Trophoblast cell (in vitro differentiated cells and primary cell): ENCODE measurements at regions not wholly inside any gene's neighbourhood (a gene's known extent, or its start where the extent isn't known, plus 50 kb on each side); places are given as distances from the start of the nearest gene placed in this dataset.

Experiments used
- DNase-seq, 2 donors: peaks; one replicate each; pipeline ENCODE4 v3.0.0-alpha.2; 2016
- H2AFZ ChIP-seq: 2 replicates; pipeline ENCODE4 v1.6.1; 2013; ENCODE audit warnings: low read length, moderate library complexity, mild to moderate bottlenecking; ENCODE audit not compliant: insufficient read depth, poor library complexity
- H2AK5ac ChIP-seq: 2 replicates; pipeline ENCODE4 v1.6.1; 2013; ENCODE audit warnings: mild to moderate bottlenecking, low read length
- H2BK120ac ChIP-seq: 2 replicates; pipeline ENCODE4 v1.6.1; 2013; ENCODE audit warnings: low read length, mild to moderate bottlenecking, moderate library complexity; ENCODE audit not compliant: insufficient read depth, poor library complexity
- H2BK12ac ChIP-seq: 2 replicates; pipeline ENCODE4 v1.6.1; 2013; ENCODE audit warnings: mild to moderate bottlenecking, low read length, moderate library complexity
- H2BK5ac ChIP-seq: 2 replicates; pipeline ENCODE4 v1.6.1; 2013; ENCODE audit warnings: low read length, low read depth, moderate library complexity, mild to moderate bottlenecking; ENCODE audit not compliant: poor library complexity
- H3K14ac ChIP-seq: 2 replicates; pipeline ENCODE4 v1.6.1; 2013; ENCODE audit warnings: mild to moderate bottlenecking, low read length
- H3K18ac ChIP-seq: 2 replicates; pipeline ENCODE4 v1.6.1; 2013; ENCODE audit warnings: mild to moderate bottlenecking, low read length
- H3K23ac ChIP-seq: 2 replicates; pipeline ENCODE4 v1.6.1; 2013; ENCODE audit warnings: low read length
- H3K27ac ChIP-seq: 2 replicates; pipeline ENCODE4 v1.5.1; 2013; ENCODE audit warnings: low read depth, mild to moderate bottlenecking, inconsistent platforms, low read length, moderate library complexity
- H3K27me3 ChIP-seq: 2 replicates; pipeline ENCODE4 v1.6.1; 2013; ENCODE audit warnings: inconsistent platforms, mild to moderate bottlenecking, low read length, moderate library complexity; ENCODE audit not compliant: insufficient read depth
- H3K36me3 ChIP-seq, 2 experiments: 1 replicate in 1 of 2; 2 replicates in 1 of 2; pipeline ENCODE4 v1.6.1; 2013; ENCODE audit warnings: low read length in 2 of 2, mild to moderate bottlenecking in 2 of 2, moderate library complexity in 1 of 2; ENCODE audit not compliant: insufficient read depth in 2 of 2, control insufficient read depth in 1 of 2
- H3K4ac ChIP-seq: 2 replicates; pipeline ENCODE4 v1.6.1; 2013; ENCODE audit warnings: low read depth, mild to moderate bottlenecking, low read length, moderate library complexity
- H3K4me1 ChIP-seq, 2 experiments: 1 replicate in 1 of 2; 2 replicates in 1 of 2; pipeline ENCODE4 v1.6.1; 2013; ENCODE audit warnings: low read length in 2 of 2, mild to moderate bottlenecking in 2 of 2, moderate library complexity in 1 of 2; ENCODE audit not compliant: insufficient read depth in 2 of 2, control insufficient read depth in 1 of 2
- H3K4me2 ChIP-seq: 2 replicates; pipeline ENCODE4 v1.6.1; 2013; ENCODE audit warnings: inconsistent platforms, mild to moderate bottlenecking, low read length, moderate library complexity
- H3K4me3 ChIP-seq: 2 replicates; pipeline ENCODE4 v1.5.1; 2013; ENCODE audit warnings: mild to moderate bottlenecking, low read depth, low read length, inconsistent platforms
- H3K79me1 ChIP-seq: one replicate; pipeline ENCODE4 v1.6.1; 2013; ENCODE audit warnings: low read length
- H3K79me2 ChIP-seq: 2 replicates; pipeline ENCODE4 v1.6.1; 2013; ENCODE audit warnings: low read length, mild to moderate bottlenecking; ENCODE audit not compliant: control insufficient read depth, insufficient read depth, poor library complexity
- H3K9ac ChIP-seq: 2 replicates; pipeline ENCODE4 v1.6.1; 2013; ENCODE audit warnings: mild to moderate bottlenecking, low read length
- H3K9me3 ChIP-seq: 2 replicates; pipeline ENCODE4 v1.6.1; 2013; ENCODE audit warnings: low read depth, mild to moderate bottlenecking, control low read depth, inconsistent platforms, low read length; ENCODE audit not compliant: insufficient read depth
- H4K12ac ChIP-seq: 2 replicates; pipeline ENCODE4 v1.6.1; 2013; ENCODE audit warnings: low read depth, mild to moderate bottlenecking, low read length, moderate library complexity
- H4K8ac ChIP-seq: 2 replicates; pipeline ENCODE4 v1.6.1; 2013; ENCODE audit warnings: low read depth, mild to moderate bottlenecking, low read length, moderate library complexity
- H4K91ac ChIP-seq: one replicate; pipeline ENCODE4 v1.6.1; 2013; ENCODE audit warnings: low read depth, mild to moderate bottlenecking, low read length, moderate library complexity
- WGBS: extraction: QIAGEN DNeasy Blood & Tissue Kit; methylation state at CpG from one replicate; pipeline ENCODE4 v1.1.7; 2013; ENCODE audit warnings: missing lambda C conversion rate; ENCODE audit not compliant: insufficient read length, insufficient coverage; ENCODE audit errors: extremely low coverage; 5-methylcytosine and 5-hydroxymethylcytosine counted together

- H3K79me1 ChIP-seq = no peaks in the 10 kb centered on the region
- H3K4me1 ChIP-seq = no peaks in the 10 kb centered on the region
- H2AK5ac ChIP-seq = no peak overlapping the region
- no peak overlapping the region for H2BK5ac ChIP-seq
- no peak overlapping the region for H3K27ac ChIP-seq
- H4K91ac ChIP-seq = no peak overlapping the region
- no peak overlapping the region for H3K9ac ChIP-seq
- no peaks in the 10 kb centered on the region for H3K36me3 ChIP-seq
- no peaks in the 10 kb centered on the region for H3K79me2 ChIP-seq
- no peak overlapping the region for H3K4me3 ChIP-seq
- H2BK12ac ChIP-seq = no peak overlapping the region
- H3K4me2 ChIP-seq = no peak overlapping the region
- H3K9me3 ChIP-seq = no peaks in the 10 kb centered on the region
- no peak overlapping the region for H2AFZ ChIP-seq
- WGBS = no CpG with 5 or more reads among the region's 3 CpGs
- H3K27me3 ChIP-seq = no peaks in the 10 kb centered on the region
- H3K23ac ChIP-seq = no peak overlapping the region
- H3K18ac ChIP-seq = no peak overlapping the region
- H2BK120ac ChIP-seq = no peak overlapping the region
- H3K4ac ChIP-seq = no peak overlapping the region
- H3K14ac ChIP-seq = no peak overlapping the region
- DNase-seq = peak in 1 of 2 donors; percentile 18
- H4K12ac ChIP-seq = no peak overlapping the region
- H4K8ac ChIP-seq = no peak overlapping the region
These were observed 101.6 kb upstream of the MAP9 start for GRCh38 chr4:155478336-155478835.

DNA sequence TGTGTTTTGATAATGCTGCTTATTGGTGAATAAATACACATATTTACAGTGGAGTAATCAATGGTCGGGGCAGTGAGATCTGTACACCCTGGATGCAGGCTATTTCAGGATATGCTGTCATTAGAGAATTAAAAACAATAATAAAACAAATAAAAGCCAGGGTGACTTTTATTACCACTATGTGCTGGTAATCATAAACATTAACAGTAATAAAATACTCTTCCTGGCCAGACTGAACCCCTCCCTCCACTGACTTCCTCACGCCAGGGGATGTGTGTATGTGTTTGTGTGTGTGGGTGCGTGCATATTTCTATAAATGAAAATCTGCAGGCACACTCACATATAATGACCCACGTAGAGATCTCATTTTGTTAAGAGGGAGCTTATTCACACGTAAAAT, 98.0 kb upstream of the MAP9 start:
- Histone ChIP-seq H4K91ac (no peak overlapping the region), H3K18ac (no peak overlapping the region), H4K8ac (no peak overlapping the region), H3K27me3 (no peaks in the 10 kb centered on the region), H3K4me3 (no peak overlapping the region), H3K4me2 (no peak overlapping the region), H2BK5ac (no peak overlapping the region), H3K9me3 (no peaks in the 10 kb centered on the region), H3K4ac (no peak overlapping the region), H2AK5ac (no peak overlapping the region), H3K9ac (no peak overlapping the region), H3K23ac (no peak overlapping the region), H3K4me1 (no peaks in the 10 kb centered on the region), H3K79me1 (no peaks in the 10 kb centered on the region), H3K27ac (no peak overlapping the region), H2AFZ (no peak overlapping the region), H3K79me2 (no peaks in the 10 kb centered on the region), H3K14ac (no peak overlapping the region), H2BK12ac (no peak overlapping the region), H2BK120ac (no peak overlapping the region), H3K36me3 (no peaks in the 10 kb centered on the region), H4K12ac (no peak overlapping the region)
- WGBS = no CpG with 5 or more reads among the region's 5 CpGs
- DNase-seq = no peak

- H3K27me3 ChIP-seq = no peaks in the 10 kb centered on the region
- H3K4me2 ChIP-seq = no peak overlapping the region
- H2AFZ ChIP-seq = no peak overlapping the region
- H4K91ac ChIP-seq = no peak overlapping the region
- H3K36me3 ChIP-seq = no peaks in the 10 kb centered on the region
- no peaks in the 10 kb centered on the region for H3K79me1 ChIP-seq
- no peak overlapping the region for H3K9ac ChIP-seq
- no peak overlapping the region for H3K14ac ChIP-seq
- no peak overlapping the region for H3K4me3 ChIP-seq
- no peak overlapping the region for H3K4ac ChIP-seq
- no peak overlapping the region for H2AK5ac ChIP-seq
- no peak overlapping the region for H3K27ac ChIP-seq
- H2BK120ac ChIP-seq = no peak overlapping the region
- H3K18ac ChIP-seq = no peak overlapping the region
- H3K23ac ChIP-seq = no peak overlapping the region
- H4K12ac ChIP-seq = no peak overlapping the region
- WGBS = no CpG with 5 or more reads among the region's 3 CpGs
- H3K4me1 ChIP-seq = no peaks in the 10 kb centered on the region
- no peak overlapping the region for H2BK5ac ChIP-seq
- no peaks in the 10 kb centered on the region for H3K9me3 ChIP-seq
- DNase-seq = no peak
- no peak overlapping the region for H2BK12ac ChIP-seq
- no peaks in the 10 kb centered on the region for H3K79me2 ChIP-seq
- no peak overlapping the region for H4K8ac ChIP-seq
These were observed 96.8 kb upstream of the MAP9 start for GRCh38 chr4:155473420-155474095.

DNA sequence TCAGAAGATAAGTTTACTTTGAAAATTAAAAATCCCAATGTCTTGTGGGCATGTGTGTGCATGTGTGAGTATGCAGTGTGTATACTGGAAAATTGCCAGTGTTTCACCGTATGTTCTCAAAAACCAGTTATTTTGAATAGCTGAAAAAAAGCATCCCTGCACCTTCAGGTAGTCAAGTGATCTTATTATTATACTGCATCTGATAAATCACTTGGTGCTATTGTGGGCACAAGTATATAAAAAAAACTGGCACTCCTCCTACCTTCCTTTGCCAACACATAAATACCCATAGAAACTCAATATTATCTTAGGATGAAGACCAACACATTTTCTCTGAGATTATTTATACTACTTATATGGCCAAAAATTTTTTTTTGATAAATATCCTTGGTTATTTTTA, 91.5 kb upstream of the MAP9 start:
- Histone ChIP-seq H3K4ac (no peak overlapping the region), H3K18ac (no peak overlapping the region), H3K36me3 (no peaks in the 10 kb centered on the region), H3K4me1 (no peaks in the 10 kb centered on the region), H2AFZ (no peak overlapping the region), H4K8ac (no peak overlapping the region), H4K12ac (no peak overlapping the region), H3K14ac (no peak overlapping the region), H3K4me2 (no peak overlapping the region), H2BK5ac (no peak overlapping the region), H3K79me1 (no peaks in the 10 kb centered on the region), H2BK120ac (no peak overlapping the region), H3K23ac (no peak overlapping the region), H3K79me2 (no peaks in the 10 kb centered on the region), H3K9ac (no peak overlapping the region), H3K4me3 (no peak overlapping the region), H2AK5ac (no peak overlapping the region), H4K91ac (no peak overlapping the region), H3K27ac (no peak overlapping the region), H3K27me3 (no peaks in the 10 kb centered on the region), H2BK12ac (no peak overlapping the region), H3K9me3 (no peaks in the 10 kb centered on the region)
- DNase-seq = no peak
- no CpG with 5 or more reads among the region's 1 CpG for WGBS
